ENCODE measurements at regions not wholly inside any gene's neighbourhood (a gene's known extent, or its start where the extent isn't known, plus 50 kb on each side); places are given as distances from the start of the nearest gene placed in this dataset.
A peak's percentile ranks its signal among the peaks of the same experiment; 100 is the strongest.

- no peaks in the 10 kb centered on the region for H3K9me3 Mint-ChIP-seq
- TF ChIP-seq EZH2 (IDR thresholded peaks at IDR 0.05; ENCODE audit: low read depth, unreplicated experiment) (no peak), JUNB (IDR thresholded peaks at IDR 0.05; ENCODE audit: unreplicated experiment) (no peak)
- no peaks in the 10 kb centered on the region for H3K79me2 ChIP-seq (replicated peaks; ENCODE audit: insufficient read depth)
- H4K20me1 ChIP-seq (replicated peaks; ENCODE audit: insufficient read depth) = no peaks in the 10 kb centered on the region
- no peak overlapping the region for H3K27ac ChIP-seq (ENCODE audit: low read depth)
- ATAC-seq = no peak
- DNase-seq (ENCODE audit: low spot score) = no peak
- H3K27ac Mint-ChIP-seq = no peak overlapping the region
- H3K27me3 ChIP-seq (ENCODE audit: insufficient read depth) = no peaks in the 10 kb centered on the region
- no peaks in the 10 kb centered on the region for H3F3A ChIP-seq (replicated peaks; ENCODE audit: low read depth)
- no peaks in the 10 kb centered on the region for H3K9me2 ChIP-seq (ENCODE audit: insufficient read depth)
- H3K4me3 ChIP-seq = no peak overlapping the region
- no peaks in the 10 kb centered on the region for H3K36me3 ChIP-seq (ENCODE audit: insufficient read depth)
- H3K36me3 Mint-ChIP-seq (ENCODE audit: low read depth) = no peaks in the 10 kb centered on the region
- no peaks in the 10 kb centered on the region for H3K4me1 ChIP-seq (ENCODE audit: insufficient read depth)
- no peaks in the 10 kb centered on the region for H3K27me3 Mint-ChIP-seq (ENCODE audit: insufficient read depth, low read depth, poor library complexity)
- no peak overlapping the region for H3K4me3 Mint-ChIP-seq
- H3K4me1 Mint-ChIP-seq = no peaks in the 10 kb centered on the region
- peak overlapping the region; percentile 66 for H2AFZ ChIP-seq
- H3K4me2 ChIP-seq = no peak overlapping the region
These were observed 156.3 kb downstream of the EMX2 start for GRCh38 chr10:117698809-117699208.

GRCh38 chr10:117699436-117700075 lies 157.0 kb downstream of the EMX2 start:
- Histone ChIP-seq H3K36me3 (ENCODE audit: insufficient read depth) (no peaks in the 10 kb centered on the region), H3K79me2 (replicated peaks; ENCODE audit: insufficient read depth) (no peaks in the 10 kb centered on the region), H3K27me3 (ENCODE audit: insufficient read depth) (no peaks in the 10 kb centered on the region), H3K4me3 (no peak overlapping the region), H3K27ac (ENCODE audit: low read depth) (no peak overlapping the region), H3F3A (replicated peaks; ENCODE audit: low read depth) (no peaks in the 10 kb centered on the region), H3K9me2 (ENCODE audit: insufficient read depth) (no peaks in the 10 kb centered on the region), H3K4me1 (ENCODE audit: insufficient read depth) (no peaks in the 10 kb centered on the region), H4K20me1 (replicated peaks; ENCODE audit: insufficient read depth) (no peaks in the 10 kb centered on the region), H3K4me2 (no peak overlapping the region), H2AFZ (no peak overlapping the region)
- H3K27me3 Mint-ChIP-seq (ENCODE audit: insufficient read depth, low read depth, poor library complexity) = no peaks in the 10 kb centered on the region
- ATAC-seq = no peak
- H3K27ac Mint-ChIP-seq = no peak overlapping the region
- H3K4me3 Mint-ChIP-seq = no peak overlapping the region
- H3K9me3 Mint-ChIP-seq = no peaks in the 10 kb centered on the region
- H3K36me3 Mint-ChIP-seq (ENCODE audit: low read depth) = no peaks in the 10 kb centered on the region
- DNase-seq (ENCODE audit: low spot score) = no peak
- TF ChIP-seq CTCF (conservative IDR thresholded peaks at IDR 0.05; ENCODE audit: low read depth in 2 of 2) = no peak
- TF ChIP-seq ETS1 (IDR thresholded peaks at IDR 0.05) = no peak
- TF ChIP-seq NANOG (IDR thresholded peaks at IDR 0.05; ENCODE audit: borderline replicate concordance) = no peak
- no peak for TF ChIP-seq ZNF331 (CRISPR knock-in tag; IDR thresholded peaks at IDR 0.05; ENCODE audit: low read depth)
- H3K4me1 Mint-ChIP-seq = no peaks in the 10 kb centered on the region

- Histone ChIP-seq H3K4me3 (no peak overlapping the region), H2AFZ (no peak overlapping the region), H3K36me3 (ENCODE audit: insufficient read depth) (no peaks in the 10 kb centered on the region), H4K20me1 (replicated peaks; ENCODE audit: insufficient read depth) (no peaks in the 10 kb centered on the region), H3F3A (replicated peaks; ENCODE audit: low read depth) (no peaks in the 10 kb centered on the region), H3K79me2 (replicated peaks; ENCODE audit: insufficient read depth) (no peaks in the 10 kb centered on the region), H3K4me1 (ENCODE audit: insufficient read depth) (no peaks in the 10 kb centered on the region), H3K9me2 (ENCODE audit: insufficient read depth) (no peaks in the 10 kb centered on the region), H3K27me3 (ENCODE audit: insufficient read depth) (no peaks in the 10 kb centered on the region), H3K4me2 (no peak overlapping the region), H3K27ac (ENCODE audit: low read depth) (no peak overlapping the region)
- DNase-seq (ENCODE audit: low spot score) (peak; percentile 49), ATAC-seq (peak; percentile 72)
- H3K27ac Mint-ChIP-seq = no peak overlapping the region
- no peaks in the 10 kb centered on the region for H3K27me3 Mint-ChIP-seq (ENCODE audit: insufficient read depth, low read depth, poor library complexity)
- H3K4me1 Mint-ChIP-seq = peaks cover 8% of the 10 kb centered on the region; the same call in 2 of the 3 replicates
- H3K4me3 Mint-ChIP-seq = no peak overlapping the region
- H3K36me3 Mint-ChIP-seq (ENCODE audit: low read depth) = no peaks in the 10 kb centered on the region
- H3K9me3 Mint-ChIP-seq = 0 out of 3 replicates have a peak, but pooled peaks cover 4% of the 10 kb centered on the region
- no peak for TF ChIP-seq EZH2 (IDR thresholded peaks at IDR 0.05; ENCODE audit: low read depth, unreplicated experiment)
These were observed 167.7 kb downstream of the EMX2 start for GRCh38 chr10:117710181-117710798.

Data from GM23338 (cell line).